Trophoblast cell (in vitro differentiated cells and primary cell): ENCODE measurements at regions not wholly inside any gene's neighbourhood (a gene's known extent, or its start where the extent isn't known, plus 50 kb on each side); places are given as distances from the start of the nearest gene placed in this dataset.

Source experiments
- DNase-seq, 2 donors: peaks; one replicate each; pipeline ENCODE4 v3.0.0-alpha.2; 2016
- H2AFZ ChIP-seq: 2 replicates; pipeline ENCODE4 v1.6.1; 2013; ENCODE audit warnings: low read length, moderate library complexity, mild to moderate bottlenecking; ENCODE audit not compliant: insufficient read depth, poor library complexity
- H2AK5ac ChIP-seq: 2 replicates; pipeline ENCODE4 v1.6.1; 2013; ENCODE audit warnings: mild to moderate bottlenecking, low read length
- H2BK120ac ChIP-seq: 2 replicates; pipeline ENCODE4 v1.6.1; 2013; ENCODE audit warnings: low read length, mild to moderate bottlenecking, moderate library complexity; ENCODE audit not compliant: insufficient read depth, poor library complexity
- H2BK12ac ChIP-seq: 2 replicates; pipeline ENCODE4 v1.6.1; 2013; ENCODE audit warnings: mild to moderate bottlenecking, low read length, moderate library complexity
- H2BK5ac ChIP-seq: 2 replicates; pipeline ENCODE4 v1.6.1; 2013; ENCODE audit warnings: low read length, low read depth, moderate library complexity, mild to moderate bottlenecking; ENCODE audit not compliant: poor library complexity
- H3K14ac ChIP-seq: 2 replicates; pipeline ENCODE4 v1.6.1; 2013; ENCODE audit warnings: mild to moderate bottlenecking, low read length
- H3K18ac ChIP-seq: 2 replicates; pipeline ENCODE4 v1.6.1; 2013; ENCODE audit warnings: mild to moderate bottlenecking, low read length
- H3K23ac ChIP-seq: 2 replicates; pipeline ENCODE4 v1.6.1; 2013; ENCODE audit warnings: low read length
- H3K27ac ChIP-seq: 2 replicates; pipeline ENCODE4 v1.5.1; 2013; ENCODE audit warnings: low read depth, mild to moderate bottlenecking, inconsistent platforms, low read length, moderate library complexity
- H3K27me3 ChIP-seq: 2 replicates; pipeline ENCODE4 v1.6.1; 2013; ENCODE audit warnings: inconsistent platforms, mild to moderate bottlenecking, low read length, moderate library complexity; ENCODE audit not compliant: insufficient read depth
- H3K36me3 ChIP-seq, 2 experiments: 1 replicate in 1 of 2; 2 replicates in 1 of 2; pipeline ENCODE4 v1.6.1; 2013; ENCODE audit warnings: low read length in 2 of 2, mild to moderate bottlenecking in 2 of 2, moderate library complexity in 1 of 2; ENCODE audit not compliant: insufficient read depth in 2 of 2, control insufficient read depth in 1 of 2
- H3K4ac ChIP-seq: 2 replicates; pipeline ENCODE4 v1.6.1; 2013; ENCODE audit warnings: low read depth, mild to moderate bottlenecking, low read length, moderate library complexity
- H3K4me1 ChIP-seq, 2 experiments: 1 replicate in 1 of 2; 2 replicates in 1 of 2; pipeline ENCODE4 v1.6.1; 2013; ENCODE audit warnings: low read length in 2 of 2, mild to moderate bottlenecking in 2 of 2, moderate library complexity in 1 of 2; ENCODE audit not compliant: insufficient read depth in 2 of 2, control insufficient read depth in 1 of 2
- H3K4me2 ChIP-seq: 2 replicates; pipeline ENCODE4 v1.6.1; 2013; ENCODE audit warnings: inconsistent platforms, mild to moderate bottlenecking, low read length, moderate library complexity
- H3K4me3 ChIP-seq: 2 replicates; pipeline ENCODE4 v1.5.1; 2013; ENCODE audit warnings: mild to moderate bottlenecking, low read depth, low read length, inconsistent platforms
- H3K79me1 ChIP-seq: one replicate; pipeline ENCODE4 v1.6.1; 2013; ENCODE audit warnings: low read length
- H3K79me2 ChIP-seq: 2 replicates; pipeline ENCODE4 v1.6.1; 2013; ENCODE audit warnings: low read length, mild to moderate bottlenecking; ENCODE audit not compliant: control insufficient read depth, insufficient read depth, poor library complexity
- H3K9ac ChIP-seq: 2 replicates; pipeline ENCODE4 v1.6.1; 2013; ENCODE audit warnings: mild to moderate bottlenecking, low read length
- H3K9me3 ChIP-seq: 2 replicates; pipeline ENCODE4 v1.6.1; 2013; ENCODE audit warnings: low read depth, mild to moderate bottlenecking, control low read depth, inconsistent platforms, low read length; ENCODE audit not compliant: insufficient read depth
- H4K12ac ChIP-seq: 2 replicates; pipeline ENCODE4 v1.6.1; 2013; ENCODE audit warnings: low read depth, mild to moderate bottlenecking, low read length, moderate library complexity
- H4K8ac ChIP-seq: 2 replicates; pipeline ENCODE4 v1.6.1; 2013; ENCODE audit warnings: low read depth, mild to moderate bottlenecking, low read length, moderate library complexity
- H4K91ac ChIP-seq: one replicate; pipeline ENCODE4 v1.6.1; 2013; ENCODE audit warnings: low read depth, mild to moderate bottlenecking, low read length, moderate library complexity
- WGBS: extraction: QIAGEN DNeasy Blood & Tissue Kit; methylation state at CpG from one replicate; pipeline ENCODE4 v1.1.7; 2013; ENCODE audit warnings: missing lambda C conversion rate; ENCODE audit not compliant: insufficient read length, insufficient coverage; ENCODE audit errors: extremely low coverage; 5-methylcytosine and 5-hydroxymethylcytosine counted together

DNA sequence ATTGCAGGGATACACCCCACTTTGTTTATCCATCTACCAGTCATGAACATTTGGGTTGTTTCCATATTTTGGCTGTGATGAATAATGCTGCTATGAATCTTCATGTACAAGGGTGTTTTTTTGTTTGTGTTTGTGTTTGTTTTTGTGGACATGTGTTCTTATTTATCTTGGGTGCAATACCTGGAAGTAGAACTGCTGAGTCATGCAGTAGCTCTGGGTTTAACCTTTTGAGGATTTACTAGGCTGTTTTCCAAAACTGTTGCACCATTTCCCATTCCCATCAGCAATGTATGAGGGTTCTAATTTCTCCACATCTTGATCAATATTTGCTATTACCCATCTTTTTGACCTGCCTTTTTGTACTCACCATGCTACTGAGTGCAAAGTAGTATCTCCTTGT is 140.0 kb upstream of the CYP1B1 start:
- Histone ChIP-seq H2AFZ (no peak overlapping the region), H3K4me2 (no peak overlapping the region), H4K91ac (no peak overlapping the region), H3K36me3 (no peaks in the 10 kb centered on the region), H3K9me3 (no peaks in the 10 kb centered on the region), H3K27ac (no peak overlapping the region), H3K4me3 (no peak overlapping the region), H3K4ac (no peak overlapping the region), H3K79me1 (peaks cover 1% of the 10 kb centered on the region), H2BK12ac (no peak overlapping the region), H2BK5ac (no peak overlapping the region), H3K9ac (no peak overlapping the region), H3K14ac (no peak overlapping the region), H3K23ac (no peak overlapping the region), H4K12ac (no peak overlapping the region), H3K18ac (no peak overlapping the region), H2AK5ac (no peak overlapping the region), H3K4me1 (peaks cover 0 to 7% of the 10 kb centered on the region in 2 experiments), H3K79me2 (no peaks in the 10 kb centered on the region), H2BK120ac (no peak overlapping the region), H3K27me3 (no peaks in the 10 kb centered on the region), H4K8ac (no peak overlapping the region)
- DNase-seq = no peak

- Histone ChIP-seq H3K79me2 (no peaks in the 10 kb centered on the region), H3K9me3 (no peaks in the 10 kb centered on the region), H2BK120ac (no peak overlapping the region), H4K91ac (no peak overlapping the region), H2AK5ac (no peak overlapping the region), H3K14ac (no peak overlapping the region), H3K9ac (no peak overlapping the region), H3K79me1 (peaks cover 1% of the 10 kb centered on the region), H4K8ac (no peak overlapping the region), H3K23ac (no peak overlapping the region), H3K27me3 (no peaks in the 10 kb centered on the region), H3K4me1 (peaks cover 0 to 7% of the 10 kb centered on the region in 2 experiments), H3K36me3 (no peaks in the 10 kb centered on the region), H3K27ac (no peak overlapping the region), H3K4ac (no peak overlapping the region), H2BK12ac (no peak overlapping the region), H3K18ac (no peak overlapping the region), H3K4me3 (no peak overlapping the region), H4K12ac (no peak overlapping the region), H2AFZ (no peak overlapping the region), H2BK5ac (no peak overlapping the region), H3K4me2 (no peak overlapping the region)
- WGBS = no CpG with 5 or more reads among the region's 2 CpGs
- no peak for DNase-seq
These were observed 139.6 kb upstream of the CYP1B1 start for GRCh38 chr2:38215522-38215921.

DNA sequence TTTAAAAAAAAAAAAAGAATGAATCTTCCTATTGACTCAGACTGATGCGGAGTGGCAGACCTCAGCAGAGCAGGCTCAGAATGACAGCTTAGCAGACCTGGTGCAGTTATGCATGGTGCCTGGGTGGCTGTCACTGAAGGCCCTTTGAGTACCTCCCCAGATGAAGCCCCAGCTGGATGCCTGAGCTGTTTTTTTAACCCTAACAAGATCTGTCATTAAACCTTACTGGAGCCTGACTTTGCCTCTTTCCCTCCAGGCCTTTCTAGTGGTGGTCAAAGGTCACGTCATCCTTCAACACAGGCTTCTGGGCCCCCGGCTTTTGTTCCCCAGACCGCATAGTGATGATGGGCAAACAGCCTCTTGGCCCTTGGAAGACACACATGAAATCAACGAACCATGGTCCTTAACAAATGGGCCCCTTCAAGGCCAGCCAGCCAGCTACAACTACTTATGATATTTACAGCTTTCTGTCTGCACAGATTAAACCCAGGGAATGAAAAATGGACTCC is 138.3 kb upstream of the CYP1B1 start:
- Histone ChIP-seq H3K4me2 (no peak overlapping the region), H2BK5ac (no peak overlapping the region), H4K91ac (no peak overlapping the region), H3K27me3 (no peaks in the 10 kb centered on the region), H2AK5ac (no peak overlapping the region), H3K4me1 (peaks cover 0 to 7% of the 10 kb centered on the region in 2 experiments), H4K12ac (no peak overlapping the region), H4K8ac (no peak overlapping the region), H3K36me3 (no peaks in the 10 kb centered on the region), H3K4ac (no peak overlapping the region), H2BK12ac (no peak overlapping the region), H2AFZ (no peak overlapping the region), H3K18ac (no peak overlapping the region), H3K79me1 (peaks cover 1% of the 10 kb centered on the region), H3K9me3 (no peaks in the 10 kb centered on the region), H2BK120ac (no peak overlapping the region), H3K14ac (no peak overlapping the region), H3K27ac (no peak overlapping the region), H3K4me3 (no peak overlapping the region), H3K23ac (no peak overlapping the region), H3K9ac (no peak overlapping the region), H3K79me2 (no peaks in the 10 kb centered on the region)
- WGBS = no CpG with 5 or more reads among the region's 5 CpGs
- DNase-seq = no peak

DNA sequence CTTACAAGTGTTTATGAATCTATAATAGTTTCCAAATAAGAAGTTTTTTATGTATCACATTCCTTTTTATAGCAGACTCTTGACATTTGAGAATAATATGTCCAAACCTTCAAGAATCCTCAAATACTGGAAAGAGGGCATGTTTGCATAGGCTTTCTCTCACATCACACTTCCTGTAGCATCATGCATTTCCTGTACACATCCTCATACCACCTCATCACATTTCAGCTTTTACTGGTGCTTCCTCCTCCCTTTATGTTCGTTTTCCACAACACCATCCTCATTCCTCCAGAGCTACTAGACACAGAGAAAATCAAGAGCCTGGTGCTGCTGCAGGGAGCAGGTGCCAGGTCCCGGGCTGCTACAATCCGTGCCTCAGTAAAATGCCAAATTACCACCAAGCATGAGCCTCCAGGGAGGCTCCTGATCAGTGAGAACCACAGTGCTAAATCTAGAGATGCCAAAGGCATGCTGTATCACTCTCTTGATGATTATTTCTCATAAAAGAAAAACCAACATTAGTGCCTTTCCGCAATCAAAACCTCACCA is 137.7 kb upstream of the CYP1B1 start:
- Histone ChIP-seq H3K18ac (no peak overlapping the region), H4K8ac (no peak overlapping the region)

More for the DNA sequence above, 137.7 kb upstream of the CYP1B1 start:
- H3K4me2 ChIP-seq = no peak overlapping the region
- peaks cover 1% of the 10 kb centered on the region for H3K79me1 ChIP-seq
- H3K27ac ChIP-seq = no peak overlapping the region
- H3K4me1 ChIP-seq = peaks cover 0 to 7% of the 10 kb centered on the region in 2 experiments
- H3K4me3 ChIP-seq = no peak overlapping the region
- no peak overlapping the region for H4K12ac ChIP-seq
- H3K23ac ChIP-seq = no peak overlapping the region
- DNase-seq = no peak
- H2BK120ac ChIP-seq = no peak overlapping the region
- no peaks in the 10 kb centered on the region for H3K27me3 ChIP-seq
- no peak overlapping the region for H2AK5ac ChIP-seq
- H3K4ac ChIP-seq = no peak overlapping the region
- H2AFZ ChIP-seq = no peak overlapping the region
- no peak overlapping the region for H3K9ac ChIP-seq
- no peaks in the 10 kb centered on the region for H3K9me3 ChIP-seq
- no peak overlapping the region for H2BK12ac ChIP-seq
- no peaks in the 10 kb centered on the region for H3K36me3 ChIP-seq
- no peak overlapping the region for H3K14ac ChIP-seq
- H3K79me2 ChIP-seq = no peaks in the 10 kb centered on the region
- H4K91ac ChIP-seq = no peak overlapping the region
- no CpG with 5 or more reads among the region's 4 CpGs for WGBS
- no peak overlapping the region for H2BK5ac ChIP-seq
